COR-L47 (cell line): ENCODE measurements at regions not wholly inside any gene's neighbourhood (a gene's known extent, or its start where the extent isn't known, plus 50 kb on each side); places are given as distances from the start of the nearest gene placed in this dataset.

ENCODE experiments used
- DNase-seq: peaks from one replicate; lab custom pipeline; 2025; lab: John Stamatoyannopoulos, UW

- DNase-seq, result no peak
These were observed 72.3 kb upstream of the BTN3A2 start for GRCh38 chr6:26292709-26293108.

GRCh38 chr6:26294302-26294701, 70.7 kb upstream of the BTN3A2 start:
- no peak for DNase-seq

- no peak for DNase-seq
These were observed 69.1 kb upstream of the BTN3A2 start for GRCh38 chr6:26295691-26296555.

GRCh38 chr6:26296556-26296856, 68.5 kb upstream of the BTN3A2 start:
- DNase-seq, result no peak

GRCh38 chr6:26296857-26297648, 67.9 kb upstream of the BTN3A2 start:
- no peak for DNase-seq

- no peak for DNase-seq
These were observed 65.5 kb upstream of the BTN3A2 start for GRCh38 chr6:26299286-26300042.

GRCh38 chr6:26300043-26300331, 65.0 kb upstream of the BTN3A2 start:
- DNase-seq, result no peak

GRCh38 chr6:26300359-26300758, 64.6 kb upstream of the BTN3A2 start:
- DNase-seq, result no peak

GRCh38 chr6:26300828-26301227, 64.2 kb upstream of the BTN3A2 start:
- DNase-seq, result no peak

- no peak for DNase-seq
These were observed 63.4 kb upstream of the BTN3A2 start for GRCh38 chr6:26301638-26302037.

GRCh38 chr6:26302941-26303559, 61.9 kb upstream of the BTN3A2 start:
- DNase-seq, result no peak

- DNase-seq, result no peak
These were observed 60.7 kb upstream of the BTN3A2 start for GRCh38 chr6:26304213-26304796.

GRCh38 chr6:26304797-26305640, 60.0 kb upstream of the BTN3A2 start:
- no peak for DNase-seq

- DNase-seq, result no peak
These were observed 59.4 kb upstream of the BTN3A2 start for GRCh38 chr6:26305641-26305969.

GRCh38 chr6:26306232-26306631, 58.8 kb upstream of the BTN3A2 start:
- no peak for DNase-seq

GRCh38 chr6:26307850-26308249, 57.1 kb upstream of the BTN3A2 start:
- no peak for DNase-seq

- DNase-seq, result no peak
These were observed 55.3 kb upstream of the BTN3A2 start for GRCh38 chr6:26309731-26310142.

- DNase-seq, result peak; percentile 8
These were observed 54.0 kb upstream of the BTN3A2 start for GRCh38 chr6:26311012-26311384.

- peak; percentile 58 for DNase-seq
These were observed 53.5 kb upstream of the BTN3A2 start for GRCh38 chr6:26311385-26312095.

GRCh38 chr6:26312096-26312463, 52.9 kb upstream of the BTN3A2 start:
- no peak for DNase-seq
